RWPE1 (cell line): ENCODE measurements at regions not wholly inside any gene's neighbourhood (a gene's known extent, or its start where the extent isn't known, plus 50 kb on each side); places are given as distances from the start of the nearest gene placed in this dataset.

Source experiments
- CTCF ChIA-PET: fragments of 350-600 bp; sonication (Branson Sonifier 250); formaldehyde crosslinking; extraction: SDS; loops from one replicate; lab custom pipeline; 2021; lab: Yijun Ruan, JAX
- POLR2A ChIA-PET: fragments of 400-600 bp; formaldehyde crosslinking; extraction: SDS; loops from one replicate; lab custom pipeline; 2020; ENCODE audit warnings: antibody characterized with exemption; ENCODE audit not compliant: low non-redundant PET; lab: Yijun Ruan, JAX
- DNase-seq: peaks from one replicate; pipeline ENCODE4 v3.0.0; 2012; ENCODE audit warnings: low spot score
- H3K27ac ChIP-seq: fragments of 450-650 bp; 2 replicates; pipeline ENCODE4 v1.5.1; 2017
- TF ChIP-seq, protein P1 (sequence below): fragments of 450-650 bp; conservative IDR thresholded peaks from 2 replicates; pipeline ENCODE4 v1.5.1; 2017; ENCODE audit warnings: low read depth, mild to moderate bottlenecking

DNA sequence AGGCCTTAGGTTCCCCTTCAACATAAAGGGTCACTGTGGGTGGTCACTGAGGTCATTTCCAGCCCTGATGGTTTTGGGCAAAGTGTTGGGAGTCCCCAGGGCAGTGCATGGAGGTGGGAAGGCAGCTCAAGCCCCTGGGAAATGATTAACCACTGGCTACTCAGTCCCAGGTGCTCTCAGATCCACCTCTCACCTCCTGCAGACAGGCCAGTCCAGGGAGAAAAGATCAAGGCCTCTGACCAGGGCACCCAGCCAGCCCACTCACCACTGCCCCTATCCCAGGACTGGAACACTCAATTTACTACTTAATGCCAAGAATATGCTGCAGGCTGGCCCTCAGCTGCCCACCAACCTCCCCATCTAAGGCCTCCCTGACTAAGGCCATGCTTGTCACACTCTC is 1307.9 kb downstream of the UQCRFS1 start:
- no peak for DNase-seq
- ChIA-PET CTCF (interaction anchor here (0.6 kb wide), 1 partner anchor 517 kb away, joined by 3 read pairs; no protein-coding TSS in a partner anchor), POLR2A (no interaction called here)

DNA sequence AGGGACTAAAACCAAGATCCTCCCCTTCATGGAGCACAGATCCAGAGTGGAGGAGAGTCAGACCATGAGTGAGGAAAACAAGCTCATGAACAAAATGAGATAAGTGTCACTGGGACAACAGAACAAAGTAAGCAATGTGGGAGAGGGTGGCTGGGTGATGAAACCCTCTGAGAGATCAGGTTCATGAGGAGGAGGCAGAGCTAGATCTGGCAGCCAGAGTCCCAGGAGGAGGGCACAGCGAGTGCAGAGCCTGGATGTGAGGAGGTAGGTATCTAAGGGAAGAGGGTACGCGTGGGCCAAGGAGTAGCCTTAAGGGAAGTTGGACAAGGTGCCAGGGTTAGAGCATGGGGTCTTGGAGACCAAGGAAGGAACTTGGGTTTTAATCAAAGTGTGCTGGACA is 1311.9 kb downstream of the UQCRFS1 start:
- TF ChIP-seq, protein P1, sequence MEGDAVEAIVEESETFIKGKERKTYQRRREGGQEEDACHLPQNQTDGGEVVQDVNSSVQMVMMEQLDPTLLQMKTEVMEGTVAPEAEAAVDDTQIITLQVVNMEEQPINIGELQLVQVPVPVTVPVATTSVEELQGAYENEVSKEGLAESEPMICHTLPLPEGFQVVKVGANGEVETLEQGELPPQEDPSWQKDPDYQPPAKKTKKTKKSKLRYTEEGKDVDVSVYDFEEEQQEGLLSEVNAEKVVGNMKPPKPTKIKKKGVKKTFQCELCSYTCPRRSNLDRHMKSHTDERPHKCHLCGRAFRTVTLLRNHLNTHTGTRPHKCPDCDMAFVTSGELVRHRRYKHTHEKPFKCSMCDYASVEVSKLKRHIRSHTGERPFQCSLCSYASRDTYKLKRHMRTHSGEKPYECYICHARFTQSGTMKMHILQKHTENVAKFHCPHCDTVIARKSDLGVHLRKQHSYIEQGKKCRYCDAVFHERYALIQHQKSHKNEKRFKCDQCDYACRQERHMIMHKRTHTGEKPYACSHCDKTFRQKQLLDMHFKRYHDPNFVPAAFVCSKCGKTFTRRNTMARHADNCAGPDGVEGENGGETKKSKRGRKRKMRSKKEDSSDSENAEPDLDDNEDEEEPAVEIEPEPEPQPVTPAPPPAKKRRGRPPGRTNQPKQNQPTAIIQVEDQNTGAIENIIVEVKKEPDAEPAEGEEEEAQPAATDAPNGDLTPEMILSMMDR = no peak
- no peak overlapping the region for H3K27ac ChIP-seq
- DNase-seq = no peak
- CTCF ChIA-PET = no interaction called here
- POLR2A ChIA-PET = no interaction called here

More for the DNA sequence above, 1307.9 kb downstream of the UQCRFS1 start:
- H3K27ac ChIP-seq = no peak overlapping the region
- TF ChIP-seq, protein P1 = no peak

DNA sequence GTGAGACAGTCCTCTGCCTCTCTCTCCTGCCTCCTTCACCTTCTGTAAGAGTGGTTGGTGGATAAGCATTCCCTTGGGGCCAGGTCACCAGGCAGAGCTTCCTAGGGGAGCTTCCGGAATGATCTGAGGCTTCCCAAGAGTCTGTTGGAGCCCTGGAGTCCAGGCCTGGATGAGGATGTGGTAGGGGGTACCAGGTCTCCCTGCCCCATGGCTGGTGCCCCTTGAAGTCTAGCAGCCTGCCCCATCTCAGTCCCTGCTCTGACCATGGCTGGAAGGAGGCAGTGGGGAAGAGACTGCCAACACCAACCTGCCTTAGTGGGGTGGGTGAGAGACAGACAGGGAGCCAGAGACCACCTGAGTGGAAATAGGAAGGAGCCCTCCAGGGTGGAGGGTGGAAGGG is 1316.9 kb downstream of the UQCRFS1 start:
- ChIA-PET CTCF (no interaction called here), POLR2A (no interaction called here)
- no peak overlapping the region for H3K27ac ChIP-seq
- no peak for DNase-seq
- TF ChIP-seq, protein P1 = no peak

DNA sequence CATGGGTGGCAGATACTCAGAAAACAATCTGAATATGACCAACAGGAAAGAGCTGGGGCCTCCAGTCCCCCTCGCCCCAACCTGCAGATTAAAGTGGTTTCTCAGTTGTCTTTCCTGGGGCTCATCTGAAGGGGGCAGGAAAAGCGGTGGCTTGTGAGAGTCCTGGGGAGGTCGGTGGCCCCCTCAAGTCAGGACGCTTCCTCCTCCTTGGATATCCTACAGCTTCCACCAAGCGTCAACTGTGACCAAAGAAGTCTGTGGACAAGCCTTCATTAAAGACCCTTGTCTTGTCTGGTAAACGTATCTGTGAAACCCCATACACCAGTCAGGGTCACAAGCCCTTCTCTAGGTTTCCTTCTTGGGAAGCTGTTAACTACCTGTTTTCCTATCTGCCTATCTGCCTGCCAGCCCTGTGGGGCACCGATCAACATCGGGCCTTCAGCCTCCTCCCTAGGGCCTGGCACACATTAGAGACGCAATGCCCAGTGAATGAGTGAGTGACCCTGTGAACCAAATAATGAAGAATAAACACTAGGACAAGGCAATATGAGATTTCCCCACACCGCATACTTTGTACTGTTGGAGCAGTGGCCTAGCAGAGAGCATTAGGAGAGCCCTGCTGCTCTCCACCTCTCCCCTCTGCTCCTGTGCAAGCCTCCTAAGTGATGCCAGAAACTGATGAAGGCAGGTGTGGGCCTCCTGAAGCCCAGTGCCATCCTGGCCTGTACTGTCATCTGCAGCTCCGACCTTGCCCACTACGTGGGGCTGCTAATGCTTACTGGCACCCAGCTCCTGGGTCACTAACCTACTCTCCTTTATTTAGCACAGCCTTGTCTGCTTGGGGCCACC is 1317.8 kb downstream of the UQCRFS1 start:
- no peak overlapping the region for H3K27ac ChIP-seq
- DNase-seq = no peak
- CTCF ChIA-PET = interaction anchor here (0.5 kb wide), 1 partner anchor 463 kb away, joined by 3 read pairs; no protein-coding TSS in a partner anchor
- POLR2A ChIA-PET = no interaction called here
- TF ChIP-seq, protein P1 = no peak

DNA sequence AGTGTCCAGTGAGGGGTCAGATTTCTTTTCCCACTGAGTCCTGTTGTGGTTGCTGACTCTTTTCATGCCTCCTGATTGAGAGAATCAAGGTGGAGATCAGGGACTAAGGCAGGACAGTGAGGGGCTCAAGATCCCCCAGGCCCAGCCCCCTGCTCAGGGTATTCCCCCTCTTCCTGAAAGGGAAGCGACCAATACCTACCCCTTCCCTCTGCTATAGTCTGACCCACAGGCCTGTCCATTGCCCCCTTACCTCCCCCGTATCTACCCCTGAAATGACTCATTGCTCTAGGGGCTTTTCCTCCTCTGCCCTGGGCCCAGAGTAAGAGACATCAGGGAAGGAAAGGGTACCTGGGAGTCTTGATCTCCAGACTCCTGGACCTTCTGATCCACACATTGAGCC is 1320.5 kb downstream of the UQCRFS1 start:
- ChIA-PET POLR2A (no interaction called here), CTCF (no interaction called here)
- no peak overlapping the region for H3K27ac ChIP-seq

DNA sequence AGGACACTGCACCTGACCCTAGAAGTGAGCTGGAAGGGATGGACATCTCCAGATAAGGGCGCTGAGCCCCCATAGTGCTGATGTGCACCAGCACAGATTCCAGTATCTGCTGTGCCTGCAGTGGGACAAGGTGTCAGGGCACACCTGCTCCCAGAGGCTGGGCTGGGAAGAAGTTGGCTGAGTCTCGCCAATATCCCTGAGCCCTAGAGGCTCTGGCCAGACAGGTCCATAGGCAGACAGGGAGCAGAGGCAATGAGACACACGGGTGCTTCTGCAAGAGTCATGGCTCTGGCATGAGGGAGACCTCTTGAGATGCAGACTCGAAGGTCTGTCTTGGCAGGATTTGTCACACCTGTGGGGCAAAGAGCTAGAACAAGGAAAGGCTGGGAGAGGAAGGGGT is 1321.5 kb downstream of the UQCRFS1 start:
- TF ChIP-seq, protein P1 = no peak
- CTCF ChIA-PET = no interaction called here
- H3K27ac ChIP-seq = no peak overlapping the region
- DNase-seq = no peak
- POLR2A ChIA-PET = no interaction called here

More for the DNA sequence above, 1320.5 kb downstream of the UQCRFS1 start:
- DNase-seq = no peak
- TF ChIP-seq, protein P1 = no peak
